ENCODE measurements at regions not wholly inside any gene's neighbourhood (a gene's known extent, or its start where the extent isn't known, plus 50 kb on each side); places are given as distances from the start of the nearest gene placed in this dataset.

DNA sequence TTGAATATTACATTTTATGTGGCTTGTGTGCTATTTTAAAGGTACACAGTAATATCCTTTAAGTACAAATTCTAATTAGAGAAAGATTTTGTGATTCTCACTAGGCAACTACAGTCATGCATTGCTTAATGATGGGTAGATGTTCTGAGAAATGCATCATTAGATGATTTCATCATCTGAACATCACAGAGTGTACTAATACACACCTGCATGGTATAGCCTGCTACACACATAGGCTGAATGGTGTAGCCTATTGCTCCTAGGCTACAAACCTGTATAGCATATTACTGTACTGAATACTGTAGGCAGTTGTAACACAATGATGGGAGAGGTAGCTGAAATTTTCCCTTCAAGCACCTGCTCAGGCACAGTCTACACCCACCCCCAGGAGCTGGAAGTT, 217.4 kb upstream of the EOMES start:
- DNase-seq, result no peak
- intact Hi-C loops (cut with DNase I), result no loop called here
- Histone ChIP-seq H3K27me3 (no peaks in the 10 kb centered on the region), H3K4me3 (no peak overlapping the region), H3K9me3 (replicated peaks in 1 of 3) (no peaks in the 10 kb centered on the region), H3K4me1 (replicated peaks in 1 of 2) (no peaks in the 10 kb centered on the region), H3K27ac (no peak overlapping the region), H3K36me3 (replicated peaks in 1 of 2) (no peaks in the 10 kb centered on the region)
- TF ChIP-seq POLR2A (IDR thresholded peaks at IDR 0.05), result no peak
- TF ChIP-seq, protein P1, sequence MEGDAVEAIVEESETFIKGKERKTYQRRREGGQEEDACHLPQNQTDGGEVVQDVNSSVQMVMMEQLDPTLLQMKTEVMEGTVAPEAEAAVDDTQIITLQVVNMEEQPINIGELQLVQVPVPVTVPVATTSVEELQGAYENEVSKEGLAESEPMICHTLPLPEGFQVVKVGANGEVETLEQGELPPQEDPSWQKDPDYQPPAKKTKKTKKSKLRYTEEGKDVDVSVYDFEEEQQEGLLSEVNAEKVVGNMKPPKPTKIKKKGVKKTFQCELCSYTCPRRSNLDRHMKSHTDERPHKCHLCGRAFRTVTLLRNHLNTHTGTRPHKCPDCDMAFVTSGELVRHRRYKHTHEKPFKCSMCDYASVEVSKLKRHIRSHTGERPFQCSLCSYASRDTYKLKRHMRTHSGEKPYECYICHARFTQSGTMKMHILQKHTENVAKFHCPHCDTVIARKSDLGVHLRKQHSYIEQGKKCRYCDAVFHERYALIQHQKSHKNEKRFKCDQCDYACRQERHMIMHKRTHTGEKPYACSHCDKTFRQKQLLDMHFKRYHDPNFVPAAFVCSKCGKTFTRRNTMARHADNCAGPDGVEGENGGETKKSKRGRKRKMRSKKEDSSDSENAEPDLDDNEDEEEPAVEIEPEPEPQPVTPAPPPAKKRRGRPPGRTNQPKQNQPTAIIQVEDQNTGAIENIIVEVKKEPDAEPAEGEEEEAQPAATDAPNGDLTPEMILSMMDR (IDR thresholded peaks at IDR 0.05), result no peak

- 38 to 61% (median 50%) methylated on average over 5 of the region's 5 CpGs for WGBS, 4 donors
- Histone ChIP-seq H3K27me3 (no peaks in the 10 kb centered on the region), H3K4me3 (no peak overlapping the region), H3K27ac (no peak overlapping the region), H3K4me1 (replicated peaks in 1 of 2) (no peaks in the 10 kb centered on the region), H3K36me3 (replicated peaks in 1 of 2) (no peaks in the 10 kb centered on the region), H3K9me3 (replicated peaks in 1 of 3) (no peaks in the 10 kb centered on the region)
- TF ChIP-seq, protein P1 (IDR thresholded peaks at IDR 0.05), result no peak
- TF ChIP-seq POLR2A (IDR thresholded peaks at IDR 0.05), result no peak
- intact Hi-C loops (cut with DNase I), result no loop called here
- peak in 2 of 7 donors; percentile 7 to 12 for DNase-seq
Measured at GRCh38 chr3:27939940-27940339, 217.8 kb upstream of the EOMES start.

- H3K27me3 ChIP-seq, result no peaks in the 10 kb centered on the region
- no peaks in the 10 kb centered on the region for H3K9me3 ChIP-seq (replicated peaks in 1 of 3)
- intact Hi-C loops (cut with DNase I), result no loop called here
- H3K36me3 ChIP-seq (replicated peaks in 1 of 2), result no peaks in the 10 kb centered on the region
- H3K4me3 ChIP-seq, result no peak overlapping the region
- TF ChIP-seq POLR2A (IDR thresholded peaks at IDR 0.05), result no peak
- TF ChIP-seq, protein P1 (IDR thresholded peaks at IDR 0.05), result peak in 4 of 6 experiments; percentile 18 to 35 (median 30)
- H3K27ac ChIP-seq, result no peak overlapping the region
- no peaks in the 10 kb centered on the region for H3K4me1 ChIP-seq (replicated peaks in 1 of 2)
- DNase-seq, result peak in 5 of 7 donors; percentile 6 to 52 (median 22)
- 5 to 13% (median 6%) methylated on average over 3 of the region's 3 CpGs for WGBS, 4 donors
Measured at GRCh38 chr3:27943106-27943505, 221.0 kb upstream of the EOMES start.

GRCh38 chr3:27945229-27945628, 223.1 kb upstream of the EOMES start:
- Histone ChIP-seq H3K4me3 (no peak overlapping the region), H3K9me3 (replicated peaks in 1 of 3) (no peaks in the 10 kb centered on the region), H3K36me3 (replicated peaks in 1 of 2) (no peaks in the 10 kb centered on the region), H3K27me3 (no peaks in the 10 kb centered on the region), H3K27ac (no peak overlapping the region), H3K4me1 (replicated peaks in 1 of 2) (no peaks in the 10 kb centered on the region)
- no peak for DNase-seq
- WGBS, 4 donors, result 75 to 88% (median 79%) methylated on average over 3 to 4 of the region's 4 CpGs
- intact Hi-C loops (cut with DNase I), result no loop called here
- TF ChIP-seq, protein P1 (IDR thresholded peaks at IDR 0.05), result no peak
- no peak for TF ChIP-seq POLR2A (IDR thresholded peaks at IDR 0.05)

All from adrenal gland (tissue), 9 donors.